ENCODE measurements at regions not wholly inside any gene's neighbourhood (a gene's known extent, or its start where the extent isn't known, plus 50 kb on each side); places are given as distances from the start of the nearest gene placed in this dataset.
A peak's percentile ranks its signal among the peaks of the same experiment; 100 is the strongest.

GRCh38 chr3:64888840-64889392 is 201.1 kb upstream of the ADAMTS9 start:
- DNase-seq (ENCODE audit: low read depth) = no peak

GRCh38 chr3:64888165-64888564 is 200.4 kb upstream of the ADAMTS9 start:
- no peak for DNase-seq (ENCODE audit: low read depth)

GRCh38 chr3:64885055-64885454 is 197.3 kb upstream of the ADAMTS9 start:
- no peak for DNase-seq (ENCODE audit: low read depth)

- no peak for DNase-seq (ENCODE audit: low read depth)
Measured at GRCh38 chr3:64884536-64884935, 196.7 kb upstream of the ADAMTS9 start.

GRCh38 chr3:64880916-64881315 is 193.1 kb upstream of the ADAMTS9 start:
- peak; percentile 58 for DNase-seq (ENCODE audit: low read depth)

GRCh38 chr3:64878362-64878761 is 190.6 kb upstream of the ADAMTS9 start:
- no peak for DNase-seq (ENCODE audit: low read depth)

GRCh38 chr3:64873400-64873799 is 185.6 kb upstream of the ADAMTS9 start:
- no peak for DNase-seq (ENCODE audit: low read depth)

- DNase-seq (ENCODE audit: low read depth) = no peak
Measured at GRCh38 chr3:64872345-64872744, 184.5 kb upstream of the ADAMTS9 start.

- DNase-seq (ENCODE audit: low read depth) = no peak
Measured at GRCh38 chr3:64871834-64872249, 184.0 kb upstream of the ADAMTS9 start.

- no peak for DNase-seq (ENCODE audit: low read depth)
Measured at GRCh38 chr3:64870876-64871646, 183.3 kb upstream of the ADAMTS9 start.

GRCh38 chr3:64867224-64867623 is 179.4 kb upstream of the ADAMTS9 start:
- no peak for DNase-seq (ENCODE audit: low read depth)

- no peak for DNase-seq (ENCODE audit: low read depth)
Measured at GRCh38 chr3:64865839-64866570, 178.2 kb upstream of the ADAMTS9 start.

- DNase-seq (ENCODE audit: low read depth) = no peak
Measured at GRCh38 chr3:64863226-64864212, 175.7 kb upstream of the ADAMTS9 start.

- no peak for DNase-seq (ENCODE audit: low read depth)
Measured at GRCh38 chr3:64861684-64862083, 173.9 kb upstream of the ADAMTS9 start.

GRCh38 chr3:64860536-64860870 is 172.7 kb upstream of the ADAMTS9 start:
- DNase-seq (ENCODE audit: low read depth) = no peak

- no peak for DNase-seq (ENCODE audit: low read depth)
Measured at GRCh38 chr3:64859625-64860535, 172.1 kb upstream of the ADAMTS9 start.

GRCh38 chr3:64856977-64857516 is 169.2 kb upstream of the ADAMTS9 start:
- no peak for DNase-seq (ENCODE audit: low read depth)

- DNase-seq (ENCODE audit: low read depth) = no peak
Measured at GRCh38 chr3:64856106-64856505, 168.3 kb upstream of the ADAMTS9 start.

GRCh38 chr3:64853456-64853855 is 165.7 kb upstream of the ADAMTS9 start:
- DNase-seq (ENCODE audit: low read depth) = no peak

GRCh38 chr3:64852738-64853137 is 164.9 kb upstream of the ADAMTS9 start:
- no peak for DNase-seq (ENCODE audit: low read depth)

- DNase-seq (ENCODE audit: low read depth) = no peak
Measured at GRCh38 chr3:64848822-64849221, 161.0 kb upstream of the ADAMTS9 start.
